GM10266 (cell line): ENCODE measurements at regions not wholly inside any gene's neighbourhood (a gene's known extent, or its start where the extent isn't known, plus 50 kb on each side); places are given as distances from the start of the nearest gene placed in this dataset.

ENCODE experiments used
- DNase-seq: peaks from one replicate; pipeline ENCODE4 v3.0.0; 2012; ENCODE audit errors: extremely low spot score
- TF ChIP-seq, protein P1 (sequence below): IDR thresholded peaks from 2 replicates; pipeline ENCODE4 v1.5.1; 2012; ENCODE audit warnings: mild to moderate bottlenecking, low read depth; ENCODE audit not compliant: control insufficient read depth, insufficient read depth; ENCODE audit errors: missing control alignments

DNA sequence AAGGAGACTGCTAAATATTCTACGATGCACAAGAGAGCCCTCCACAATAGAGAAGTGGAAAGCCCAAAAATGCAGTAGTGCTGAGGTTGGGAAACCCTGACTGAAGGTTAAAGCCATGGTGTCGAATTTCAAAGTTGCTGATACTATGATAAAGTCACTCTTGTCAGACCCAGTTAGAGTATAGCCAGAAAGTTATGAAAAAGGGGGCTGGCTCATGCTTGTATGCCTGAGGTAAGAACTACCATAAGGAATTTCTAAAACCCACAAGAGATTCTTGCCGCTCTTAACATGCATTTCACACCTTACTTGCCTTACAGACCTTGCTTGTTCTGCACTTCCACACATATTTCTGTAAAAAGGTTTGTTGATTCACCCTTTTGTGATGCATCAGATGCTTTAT is 184.6 kb downstream of the SLC6A15 start:
- no peak for DNase-seq
- TF ChIP-seq, protein P1, sequence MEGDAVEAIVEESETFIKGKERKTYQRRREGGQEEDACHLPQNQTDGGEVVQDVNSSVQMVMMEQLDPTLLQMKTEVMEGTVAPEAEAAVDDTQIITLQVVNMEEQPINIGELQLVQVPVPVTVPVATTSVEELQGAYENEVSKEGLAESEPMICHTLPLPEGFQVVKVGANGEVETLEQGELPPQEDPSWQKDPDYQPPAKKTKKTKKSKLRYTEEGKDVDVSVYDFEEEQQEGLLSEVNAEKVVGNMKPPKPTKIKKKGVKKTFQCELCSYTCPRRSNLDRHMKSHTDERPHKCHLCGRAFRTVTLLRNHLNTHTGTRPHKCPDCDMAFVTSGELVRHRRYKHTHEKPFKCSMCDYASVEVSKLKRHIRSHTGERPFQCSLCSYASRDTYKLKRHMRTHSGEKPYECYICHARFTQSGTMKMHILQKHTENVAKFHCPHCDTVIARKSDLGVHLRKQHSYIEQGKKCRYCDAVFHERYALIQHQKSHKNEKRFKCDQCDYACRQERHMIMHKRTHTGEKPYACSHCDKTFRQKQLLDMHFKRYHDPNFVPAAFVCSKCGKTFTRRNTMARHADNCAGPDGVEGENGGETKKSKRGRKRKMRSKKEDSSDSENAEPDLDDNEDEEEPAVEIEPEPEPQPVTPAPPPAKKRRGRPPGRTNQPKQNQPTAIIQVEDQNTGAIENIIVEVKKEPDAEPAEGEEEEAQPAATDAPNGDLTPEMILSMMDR = no peak

DNA sequence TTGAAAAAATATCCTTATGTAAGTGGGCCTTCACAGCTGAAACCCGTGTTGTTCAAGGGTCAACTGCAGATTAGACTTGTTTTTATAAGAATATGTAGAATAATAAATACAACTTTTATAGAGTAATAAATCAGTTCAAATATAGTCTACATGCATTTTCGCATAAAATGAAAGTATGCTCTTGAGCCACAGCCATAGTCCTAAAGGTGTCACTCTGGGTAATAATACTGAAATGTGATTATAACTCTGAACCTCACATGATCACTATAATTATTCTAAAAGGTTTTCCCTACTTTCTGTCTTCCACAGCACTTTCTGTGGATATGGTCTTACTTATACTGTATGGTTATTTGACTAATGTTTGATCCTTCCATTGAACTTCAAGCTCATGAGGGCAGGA is 185.8 kb downstream of the SLC6A15 start:
- DNase-seq = no peak
- TF ChIP-seq, protein P1 = no peak

DNA sequence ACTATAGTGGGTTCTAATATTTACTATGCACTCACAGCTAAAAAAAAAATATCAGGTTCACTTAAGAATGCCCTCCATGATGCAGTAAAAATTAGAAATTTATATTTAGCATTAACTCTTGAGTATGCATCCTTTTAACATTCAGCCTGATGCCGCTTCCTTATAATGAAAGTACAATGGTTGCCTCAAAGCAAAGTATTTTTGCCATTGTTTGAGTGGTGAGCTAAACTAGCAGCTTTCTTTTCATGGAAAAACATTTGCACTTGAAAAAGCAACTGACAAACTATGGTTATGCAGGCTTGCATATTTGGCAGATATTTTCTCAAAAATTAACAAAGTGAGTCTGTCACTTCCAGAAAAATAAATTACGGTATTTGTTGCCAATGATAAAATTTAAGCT is 188.6 kb downstream of the SLC6A15 start:
- DNase-seq = no peak
- TF ChIP-seq, protein P1 = no peak

DNA sequence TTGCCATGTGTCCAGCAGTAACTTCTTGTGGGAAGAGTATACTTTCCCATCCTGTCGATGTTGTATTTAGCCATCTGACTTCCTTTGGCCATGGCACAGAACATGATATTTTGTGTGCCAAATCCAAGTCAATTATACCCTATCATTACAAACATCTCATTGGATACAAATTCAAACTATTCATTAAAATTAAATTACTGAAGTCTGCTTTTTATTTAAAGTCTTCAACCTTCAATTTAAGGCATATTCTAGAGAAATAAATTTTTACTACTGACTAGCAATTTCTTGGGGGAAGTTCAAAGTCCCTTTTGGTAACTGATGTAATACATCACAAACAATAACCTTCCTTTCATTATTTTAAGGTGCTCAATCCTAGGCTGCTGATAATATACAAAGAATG is 192.6 kb downstream of the SLC6A15 start:
- TF ChIP-seq, protein P1 = no peak
- no peak for DNase-seq

DNA sequence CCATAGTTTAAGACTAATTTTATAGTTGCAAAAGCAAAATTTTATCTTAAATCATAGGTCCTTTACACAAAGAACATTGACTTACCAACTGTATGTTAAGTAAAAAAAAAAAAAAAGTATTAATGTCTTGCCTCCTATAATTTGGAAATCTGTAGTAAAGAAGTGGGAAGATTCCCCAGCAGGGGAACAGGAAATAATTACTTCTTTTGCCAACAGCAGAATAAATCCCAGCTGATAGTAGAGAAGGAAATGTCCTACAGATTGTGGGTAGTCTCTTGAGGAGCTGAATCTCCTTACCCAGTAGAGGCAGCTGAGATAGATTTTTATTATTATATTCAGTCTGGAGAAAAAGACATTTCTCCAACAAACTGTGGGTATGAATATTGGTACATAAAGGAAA is 193.7 kb downstream of the SLC6A15 start:
- no peak for DNase-seq

DNA sequence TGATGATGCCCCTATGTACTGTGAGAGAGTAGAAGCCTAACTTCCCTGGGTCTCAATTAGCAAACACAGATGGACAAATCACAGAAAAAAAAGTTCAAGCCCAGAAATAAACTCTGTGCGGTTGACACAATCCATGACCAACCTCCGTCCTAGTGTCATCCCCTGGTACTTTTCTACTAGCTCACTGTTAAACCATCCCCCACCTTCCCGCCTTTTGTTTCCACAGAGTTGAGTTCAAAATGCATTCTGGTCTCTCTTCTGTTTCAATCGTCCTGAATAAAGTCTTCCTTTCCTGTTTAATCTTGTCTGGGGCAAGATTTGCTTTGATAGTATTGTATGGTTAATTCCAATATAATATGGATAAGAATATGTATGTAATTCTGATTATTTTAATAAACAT is 199.9 kb downstream of the SLC6A15 start:
- TF ChIP-seq, protein P1 = no peak
- no peak for DNase-seq

More for the DNA sequence above, 193.7 kb downstream of the SLC6A15 start:
- TF ChIP-seq, protein P1 = no peak

DNA sequence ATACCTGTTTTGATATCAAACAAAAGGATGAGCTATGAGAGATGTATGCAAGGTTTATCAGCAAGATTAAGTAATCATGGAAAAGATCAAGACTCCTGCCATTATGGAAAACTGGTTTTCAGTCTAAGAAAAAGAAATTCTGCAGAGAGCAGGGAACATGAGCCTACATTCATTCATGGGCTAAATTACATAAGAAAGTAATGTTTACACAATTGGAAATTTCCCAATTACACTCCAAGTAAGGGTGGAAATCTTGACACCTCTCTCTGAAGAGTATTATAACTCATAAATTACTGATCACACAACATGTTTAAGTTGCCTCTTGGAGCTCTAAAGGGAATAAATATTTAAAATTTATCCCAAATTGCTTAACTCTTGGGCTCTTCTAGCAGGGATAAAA is 206.2 kb downstream of the SLC6A15 start:
- no peak for DNase-seq
- TF ChIP-seq, protein P1 = no peak
